ENCODE measurements at regions not wholly inside any gene's neighbourhood (a gene's known extent, or its start where the extent isn't known, plus 50 kb on each side); places are given as distances from the start of the nearest gene placed in this dataset.

GRCh38 chr5:72722792-72723452 is 93.5 kb upstream of the TNPO1 start:
- peak in 1 of 2 donors; percentile 33 for DNase-seq
- Histone ChIP-seq H3K9me3 (no peaks in the 10 kb centered on the region), H3K4me1 (no peaks in the 10 kb centered on the region), H3K27ac (no peak overlapping the region), H3K27me3 (no peaks in the 10 kb centered on the region), H3K4me3 (no peak overlapping the region), H3K36me3 (no peaks in the 10 kb centered on the region)
- no peak for TF ChIP-seq EP300 (IDR thresholded peaks at IDR 0.05)
- TF ChIP-seq POLR2A (IDR thresholded peaks at IDR 0.05) = no peak
- TF ChIP-seq POLR2AphosphoS5 (IDR thresholded peaks at IDR 0.05) = no peak
- TF ChIP-seq, protein P1, sequence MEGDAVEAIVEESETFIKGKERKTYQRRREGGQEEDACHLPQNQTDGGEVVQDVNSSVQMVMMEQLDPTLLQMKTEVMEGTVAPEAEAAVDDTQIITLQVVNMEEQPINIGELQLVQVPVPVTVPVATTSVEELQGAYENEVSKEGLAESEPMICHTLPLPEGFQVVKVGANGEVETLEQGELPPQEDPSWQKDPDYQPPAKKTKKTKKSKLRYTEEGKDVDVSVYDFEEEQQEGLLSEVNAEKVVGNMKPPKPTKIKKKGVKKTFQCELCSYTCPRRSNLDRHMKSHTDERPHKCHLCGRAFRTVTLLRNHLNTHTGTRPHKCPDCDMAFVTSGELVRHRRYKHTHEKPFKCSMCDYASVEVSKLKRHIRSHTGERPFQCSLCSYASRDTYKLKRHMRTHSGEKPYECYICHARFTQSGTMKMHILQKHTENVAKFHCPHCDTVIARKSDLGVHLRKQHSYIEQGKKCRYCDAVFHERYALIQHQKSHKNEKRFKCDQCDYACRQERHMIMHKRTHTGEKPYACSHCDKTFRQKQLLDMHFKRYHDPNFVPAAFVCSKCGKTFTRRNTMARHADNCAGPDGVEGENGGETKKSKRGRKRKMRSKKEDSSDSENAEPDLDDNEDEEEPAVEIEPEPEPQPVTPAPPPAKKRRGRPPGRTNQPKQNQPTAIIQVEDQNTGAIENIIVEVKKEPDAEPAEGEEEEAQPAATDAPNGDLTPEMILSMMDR (IDR thresholded peaks at IDR 0.05) = no peak
- intact Hi-C loops (cut with DNase I; ENCODE audit: low total_unique reads) = no loop called here
- 66 to 87% (median 83%) methylated on average over 5 of the region's 5 CpGs for WGBS, 5 donors

DNA sequence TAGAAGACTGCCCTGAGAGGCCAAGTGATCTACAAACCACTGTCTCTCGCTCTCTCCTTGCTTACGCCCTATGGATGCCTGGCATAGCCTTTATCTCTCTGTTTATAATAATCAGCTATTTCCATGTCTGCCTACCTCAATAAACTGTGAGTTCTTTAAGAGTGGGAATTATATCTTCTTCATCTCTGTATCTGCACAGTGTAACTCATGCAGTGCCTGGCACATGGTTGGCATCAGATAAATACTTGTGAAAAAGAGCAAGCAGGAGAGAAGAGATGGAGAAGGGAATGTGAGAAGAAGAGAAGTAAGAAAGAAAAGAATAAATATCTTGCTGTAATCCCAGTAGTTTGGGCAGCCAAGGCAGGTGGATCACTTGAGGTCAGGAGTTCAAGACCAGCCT is 94.6 kb upstream of the TNPO1 start:
- Histone ChIP-seq H3K36me3 (no peaks in the 10 kb centered on the region), H3K27ac (no peak overlapping the region), H3K27me3 (no peaks in the 10 kb centered on the region), H3K4me1 (no peaks in the 10 kb centered on the region), H3K9me3 (no peaks in the 10 kb centered on the region), H3K4me3 (no peak overlapping the region)
- intact Hi-C loops (cut with DNase I; ENCODE audit: low total_unique reads) = no loop called here
- DNase-seq = no peak
- WGBS, 5 donors = 88 to 100% (median 95%) methylated on average over 2 of the region's 2 CpGs
- TF ChIP-seq POLR2AphosphoS5 (IDR thresholded peaks at IDR 0.05) (no peak), POLR2A (IDR thresholded peaks at IDR 0.05) (no peak), EP300 (IDR thresholded peaks at IDR 0.05) (no peak)
- TF ChIP-seq, protein P1 (IDR thresholded peaks at IDR 0.05) = no peak

GRCh38 chr5:72720205-72720604 is 96.3 kb upstream of the TNPO1 start:
- TF ChIP-seq POLR2A (IDR thresholded peaks at IDR 0.05) (no peak), EP300 (IDR thresholded peaks at IDR 0.05) (no peak), POLR2AphosphoS5 (IDR thresholded peaks at IDR 0.05) (no peak)
- TF ChIP-seq, protein P1 (IDR thresholded peaks at IDR 0.05) = no peak
- DNase-seq = no peak
- 38 to 54% (median 40%) methylated on average over 4 of the region's 4 CpGs for WGBS, 5 donors
- Histone ChIP-seq H3K36me3 (no peaks in the 10 kb centered on the region), H3K9me3 (no peaks in the 10 kb centered on the region), H3K4me1 (no peaks in the 10 kb centered on the region), H3K4me3 (no peak overlapping the region), H3K27ac (no peak overlapping the region), H3K27me3 (no peaks in the 10 kb centered on the region)
- intact Hi-C loops (cut with DNase I; ENCODE audit: low total_unique reads) = no loop called here

GRCh38 chr5:72711351-72711750 is 105.1 kb upstream of the TNPO1 start:
- intact Hi-C loops (cut with DNase I; ENCODE audit: low total_unique reads) = no loop called here
- DNase-seq = no peak
- Histone ChIP-seq H3K4me1 (no peaks in the 10 kb centered on the region), H3K36me3 (no peaks in the 10 kb centered on the region), H3K27me3 (peaks cover 0 to 7% (median 0%) of the 10 kb centered on the region in 3 donors), H3K9me3 (peaks cover 0 to 9% (median 0%) of the 10 kb centered on the region in 4 donors), H3K4me3 (no peak overlapping the region), H3K27ac (no peak overlapping the region)
- TF ChIP-seq, protein P1 (IDR thresholded peaks at IDR 0.05) = no peak
- no peak for TF ChIP-seq POLR2A (IDR thresholded peaks at IDR 0.05)
- no peak for TF ChIP-seq POLR2AphosphoS5 (IDR thresholded peaks at IDR 0.05)
- no peak for TF ChIP-seq EP300 (IDR thresholded peaks at IDR 0.05)
- 66 to 74% (median 69%) methylated on average over 2 of the region's 2 CpGs for WGBS, 5 donors
